ENCODE measurements at regions not wholly inside any gene's neighbourhood (a gene's known extent, or its start where the extent isn't known, plus 50 kb on each side); places are given as distances from the start of the nearest gene placed in this dataset.
"Not testable (repeated sequence)": the region's sequence is repeated elsewhere in the genome, so short reads cannot be mapped to it uniquely, and the experiment has no call there.

DNA sequence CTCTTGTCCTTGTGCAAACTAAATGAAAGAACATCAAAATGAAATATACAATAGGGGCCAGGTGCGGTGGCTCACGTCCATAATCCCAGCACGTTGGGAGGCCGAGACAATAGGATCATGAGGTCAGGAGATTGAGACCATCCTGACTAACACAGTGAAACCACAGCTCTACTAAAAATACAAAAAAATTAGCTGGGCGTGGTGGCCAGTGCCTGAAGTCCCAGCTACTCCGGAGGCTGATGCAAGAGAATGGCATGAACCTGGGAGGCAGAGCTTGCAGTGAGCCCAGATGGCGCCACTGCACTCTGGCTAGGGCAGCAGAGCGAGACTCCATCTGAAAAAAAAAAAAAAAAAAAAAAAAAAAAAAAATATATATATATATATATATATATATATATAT, 132.7 kb upstream of the HSFY2 start:
- not testable (repeated sequence) for DNase-seq

DNA sequence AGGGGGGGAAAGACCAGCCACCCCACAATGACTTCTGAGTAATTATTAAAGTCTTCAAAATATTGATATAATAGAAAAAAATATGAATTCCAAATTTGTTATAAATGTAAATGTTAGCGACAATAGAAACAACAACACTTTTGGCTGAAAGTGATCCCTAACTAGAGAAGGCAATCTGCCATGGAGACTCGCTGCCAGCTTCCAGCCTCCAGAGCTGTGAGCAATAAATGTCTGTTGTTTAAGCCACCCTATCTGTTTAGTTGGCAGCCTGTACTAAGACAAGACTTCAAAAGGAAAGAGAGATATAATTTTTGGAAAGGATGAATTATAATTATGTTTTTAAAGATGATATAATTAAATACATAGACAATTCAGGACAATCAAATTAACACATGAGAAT, 130.8 kb upstream of the HSFY2 start:
- no peak for DNase-seq

DNA sequence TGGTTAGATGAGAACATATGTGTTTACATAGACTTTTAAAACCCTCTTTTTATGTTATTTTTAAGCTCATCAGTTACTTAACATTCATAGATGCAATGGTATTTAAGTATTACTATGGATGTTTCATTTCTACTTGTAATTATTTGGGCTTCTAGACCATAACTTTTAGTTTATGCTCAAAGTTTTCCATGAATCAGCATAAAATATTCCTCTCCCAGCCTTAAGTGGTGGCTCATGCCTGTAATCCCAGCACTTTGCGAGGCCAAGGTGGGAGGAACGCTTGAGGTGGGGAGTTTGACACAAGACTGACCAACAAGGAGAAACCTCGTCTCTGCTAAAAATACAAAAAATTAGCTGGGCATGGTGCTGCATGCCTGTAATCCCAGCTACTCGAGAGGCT, 118.5 kb upstream of the HSFY2 start:
- DNase-seq: no peak

DNA sequence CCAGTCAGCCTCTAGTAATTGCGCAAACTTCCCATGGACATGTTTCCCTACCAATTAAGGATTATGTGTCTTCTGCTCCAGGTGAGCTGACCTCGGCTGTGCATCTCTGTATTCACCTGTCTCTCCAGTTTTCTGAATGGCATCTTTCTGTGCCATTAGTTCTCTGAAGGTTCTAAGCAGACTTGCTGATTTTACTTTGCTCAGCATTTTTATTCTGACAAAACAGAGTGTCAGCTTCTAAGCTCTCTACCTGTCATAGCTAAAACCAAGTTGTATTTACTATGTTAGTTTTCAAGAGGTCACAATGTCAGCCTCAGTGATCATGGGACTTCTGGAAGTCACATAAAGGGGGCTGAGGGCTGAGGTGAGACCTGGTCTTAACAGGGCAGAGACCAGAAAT, 116.0 kb upstream of the HSFY2 start:
- no peak for DNase-seq

DNA sequence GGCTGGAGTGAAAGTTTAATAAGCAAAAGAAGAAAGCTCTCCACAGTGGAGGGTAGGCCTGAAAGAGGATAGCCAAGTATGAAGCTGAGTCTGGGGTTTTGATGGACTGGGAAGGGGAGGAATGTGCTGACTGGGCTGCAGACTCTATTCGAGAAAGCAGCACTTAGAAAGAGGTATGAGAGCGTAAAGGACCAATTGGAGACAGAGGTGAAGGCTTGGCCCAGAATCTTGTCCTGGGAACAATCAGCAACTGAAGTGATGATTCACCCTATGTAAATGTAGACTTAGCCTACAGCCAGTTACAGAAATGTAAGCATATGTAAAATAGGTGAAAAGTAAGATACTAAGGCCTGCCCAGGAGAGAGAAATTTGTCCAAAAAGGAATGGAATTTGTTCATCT, 111.2 kb upstream of the HSFY2 start:
- no peak for DNase-seq

DNA sequence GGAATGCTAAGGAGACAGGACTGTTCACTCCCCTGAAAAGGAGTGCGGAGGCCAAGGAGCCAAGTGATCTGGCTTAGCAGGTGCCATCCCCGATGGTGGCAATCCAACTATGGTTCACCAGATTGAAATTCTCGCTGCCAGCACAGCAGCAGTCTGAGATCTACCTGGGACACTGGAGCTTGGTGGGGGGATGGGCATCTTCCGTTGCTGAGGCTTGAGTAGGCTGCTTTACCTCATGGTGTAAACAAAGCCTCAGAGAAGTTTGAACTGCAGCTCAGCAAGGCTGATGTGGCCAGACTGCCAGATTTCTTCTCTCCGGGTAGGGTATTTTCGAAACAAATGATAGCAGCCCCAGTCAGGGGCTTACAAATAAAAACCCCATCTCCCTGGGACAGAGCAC, 95.6 kb upstream of the HSFY2 start:
- not testable (repeated sequence) for DNase-seq

DNA sequence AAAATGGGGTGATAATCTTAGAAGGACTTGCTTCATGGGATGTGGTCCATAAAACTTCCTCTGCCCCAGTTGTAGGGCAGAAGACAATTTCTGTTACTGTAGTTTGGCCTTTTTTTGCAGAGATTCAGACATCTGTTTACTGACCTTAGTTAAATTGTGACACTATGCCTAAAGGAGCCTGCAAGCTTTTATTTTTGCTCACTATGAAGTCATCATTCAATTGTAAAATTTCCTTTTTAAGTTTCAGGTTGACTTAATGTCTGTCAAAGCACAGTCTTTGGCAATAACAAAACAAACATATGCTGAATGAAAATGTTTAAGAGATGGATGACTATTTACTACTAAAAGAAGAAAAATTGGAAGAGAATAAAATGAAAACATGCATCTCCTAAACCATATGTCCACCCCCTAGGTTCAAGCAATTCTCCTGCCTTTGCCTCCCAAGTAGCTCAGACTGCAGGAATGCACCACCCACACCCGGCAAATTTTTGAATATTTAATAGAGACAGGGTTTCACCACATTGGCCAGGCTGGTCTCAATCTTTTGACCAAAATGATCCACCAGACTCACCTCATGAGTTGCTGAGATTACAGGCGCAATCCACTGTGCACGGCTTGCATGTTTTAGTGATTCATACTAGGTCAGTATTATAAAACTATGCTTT, 93.5 kb upstream of the HSFY2 start:
- DNase-seq: not testable (repeated sequence)

DNA sequence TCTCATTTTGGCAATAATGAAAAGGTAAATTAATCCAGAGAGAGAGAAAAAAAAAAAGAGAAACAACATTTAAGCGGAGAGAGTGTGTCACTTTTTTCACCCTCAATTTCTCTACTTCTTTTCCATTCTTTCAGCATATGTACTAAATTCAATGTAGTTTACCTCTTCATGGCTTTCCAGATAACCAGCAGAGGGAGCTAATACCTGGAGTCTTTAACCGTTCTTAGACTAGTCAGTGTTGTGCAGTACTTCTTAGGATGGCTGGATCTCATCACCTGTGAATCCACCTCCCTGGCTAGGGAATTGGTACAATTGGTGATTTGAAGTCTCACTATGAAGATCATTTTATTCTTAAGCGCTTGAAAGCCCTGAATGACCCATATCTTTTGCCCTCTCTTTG, 87.3 kb upstream of the HSFY2 start:
- DNase-seq: not testable (repeated sequence)

DNA sequence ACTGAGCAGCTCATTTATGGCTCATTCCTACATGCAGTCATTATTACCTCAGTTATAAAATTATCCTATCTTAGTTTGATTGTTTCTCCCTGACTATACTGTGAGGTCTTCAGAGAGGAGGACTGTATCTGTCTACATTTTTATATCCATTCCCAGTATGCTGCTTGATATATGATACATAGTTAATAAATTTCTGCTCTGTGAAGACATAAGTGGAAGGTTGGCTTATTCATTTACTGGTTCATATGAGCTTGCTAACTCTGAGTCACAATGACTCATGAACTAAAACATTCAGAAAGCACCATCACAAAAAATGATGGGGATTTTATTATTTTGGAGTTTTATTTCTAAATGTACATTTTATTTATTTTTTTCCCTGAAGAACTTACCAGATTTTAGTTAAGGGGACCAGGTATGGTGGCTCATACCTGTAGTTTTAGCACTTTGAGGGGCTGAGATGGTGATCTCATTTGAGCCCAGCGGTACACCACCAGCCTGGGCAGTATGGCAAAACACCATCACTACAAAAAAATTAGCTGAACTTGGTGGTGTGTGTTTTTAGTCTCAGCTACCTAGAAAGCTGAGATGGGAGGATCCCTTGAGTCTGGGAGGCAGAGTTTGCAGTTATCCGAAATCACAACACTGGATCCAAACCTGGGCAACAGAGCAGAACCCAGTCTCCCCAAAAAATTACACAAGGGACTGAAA, 85.1 kb upstream of the HSFY2 start:
- DNase-seq: not testable (repeated sequence)

DNA sequence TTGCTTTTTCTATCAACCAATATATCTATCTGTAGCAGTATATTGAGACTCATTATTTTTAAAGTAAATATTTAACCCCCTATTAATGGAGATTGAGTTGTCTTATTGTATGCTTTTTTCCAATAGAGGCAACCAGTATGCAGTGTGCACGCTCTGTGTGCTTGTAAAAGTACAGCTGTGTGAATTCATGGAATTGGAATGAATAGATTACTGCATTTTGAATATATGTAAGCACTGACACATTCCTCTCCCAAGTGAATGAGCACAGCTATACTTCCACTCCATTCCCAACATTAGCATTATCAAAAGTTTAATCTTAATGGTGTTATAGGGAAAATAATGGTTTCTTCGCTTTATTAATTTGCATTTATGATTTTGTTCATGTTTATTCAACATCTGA, 81.6 kb upstream of the HSFY2 start:
- not testable (repeated sequence) for DNase-seq

DNA sequence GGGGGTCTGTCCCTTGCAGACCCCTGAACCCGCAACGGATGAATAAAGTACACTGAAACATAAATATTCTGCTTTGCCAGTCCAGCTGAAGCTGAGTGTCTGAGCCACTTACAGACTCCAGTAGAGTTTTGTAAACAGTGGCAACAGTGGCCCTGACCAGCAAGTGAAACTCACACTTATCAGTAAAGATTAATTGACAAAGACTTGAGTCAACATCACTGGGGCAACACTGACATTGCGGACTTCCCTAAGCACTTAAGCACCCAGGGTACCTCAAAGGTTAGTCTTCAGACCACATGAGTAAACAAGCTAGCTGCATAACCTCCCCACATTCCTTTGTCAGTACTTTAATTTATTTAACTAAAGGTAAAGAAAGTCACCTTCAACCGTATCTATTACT, 79.8 kb upstream of the HSFY2 start:
- DNase-seq: not testable (repeated sequence)

DNA sequence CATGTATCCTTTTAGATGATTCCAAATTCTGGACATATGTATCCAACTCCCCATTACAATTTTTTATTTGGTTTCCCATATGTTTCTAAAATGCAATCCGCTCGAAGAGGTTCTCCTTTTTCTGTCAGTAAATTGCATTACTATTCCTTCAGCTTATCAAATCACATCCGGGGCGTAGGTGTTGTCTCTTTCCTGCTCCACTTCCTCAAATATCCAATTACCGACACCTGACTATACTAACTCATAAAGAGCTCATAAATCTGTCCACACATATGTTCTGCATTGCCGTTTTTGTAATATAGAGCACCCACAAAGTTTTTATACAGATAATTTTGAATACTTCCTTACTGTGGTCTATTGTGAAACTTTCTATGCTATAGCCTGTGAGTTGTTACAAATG, 63.1 kb upstream of the HSFY2 start:
- DNase-seq: not testable (repeated sequence)

Measured in right hindlimb (tissue), 1 donor.